Astrocyte (in vitro differentiated cells and primary cell): ENCODE measurements at regions not wholly inside any gene's neighbourhood (a gene's known extent, or its start where the extent isn't known, plus 50 kb on each side); places are given as distances from the start of the nearest gene placed in this dataset.

Source experiments
- DNase-seq: peaks from one replicate; pipeline ENCODE4 v3.0.0-alpha.2; 2010; ENCODE audit warnings: low read depth
- FAIRE-seq: peaks from 2 replicates; lab custom pipeline; 2011; peaks lifted over from hg19 to GRCh38; lab: Jason Lieb, UNC
- H2AFZ ChIP-seq: 2 replicates; pipeline ENCODE4 v1.6.0; 2012; ENCODE audit warnings: low read depth, low read length, inconsistent platforms
- H3K27ac ChIP-seq: 2 replicates; pipeline ENCODE4 v1.5.1; 2011; ENCODE audit warnings: low read depth, low read length, inconsistent platforms
- H3K27me3 ChIP-seq: 2 replicates; pipeline ENCODE4 v1.6.0; 2011; ENCODE audit warnings: low read length, inconsistent platforms; ENCODE audit not compliant: insufficient read depth
- H3K36me3 ChIP-seq: 2 replicates; pipeline ENCODE4 v1.5.1; 2011; ENCODE audit warnings: low read length, inconsistent platforms; ENCODE audit not compliant: insufficient read depth
- H3K4me1 ChIP-seq: 2 replicates; pipeline ENCODE4 v1.5.1; 2011; ENCODE audit warnings: low read length, inconsistent platforms; ENCODE audit not compliant: insufficient read depth
- H3K4me2 ChIP-seq: 2 replicates; pipeline ENCODE4 v1.6.0; 2012; ENCODE audit warnings: low read length, inconsistent platforms
- H3K4me3 ChIP-seq: 2 replicates; pipeline ENCODE4 v1.5.1; 2011; ENCODE audit warnings: low read depth, mild to moderate bottlenecking, low read length, inconsistent platforms; ENCODE audit not compliant: insufficient read depth
- H3K79me2 ChIP-seq: 2 replicates; pipeline ENCODE4 v1.6.0; 2012; ENCODE audit warnings: mild to moderate bottlenecking, low read length, inconsistent platforms; ENCODE audit not compliant: insufficient read depth
- H3K9ac ChIP-seq: 2 replicates; pipeline ENCODE4 v1.6.0; 2012; ENCODE audit warnings: mild to moderate bottlenecking, low read length, inconsistent platforms
- H3K9me3 ChIP-seq: 2 replicates; pipeline ENCODE4 v1.5.1; 2012; ENCODE audit warnings: low read depth, mild to moderate bottlenecking, low read length, inconsistent platforms; ENCODE audit not compliant: insufficient read depth
- H4K20me1 ChIP-seq: 2 replicates; pipeline ENCODE4 v1.6.0; 2012; ENCODE audit warnings: low read length, inconsistent platforms; ENCODE audit not compliant: insufficient read depth
- H3K27ac Mint-ChIP-seq: one replicate; pipeline ENCODE4 v1.8.0; 2021; ENCODE audit warnings: mild to moderate bottlenecking, mixed read lengths; ENCODE audit not compliant: unreplicated experiment
- H3K27me3 Mint-ChIP-seq: one replicate; pipeline ENCODE4 v1.8.0; 2021; ENCODE audit warnings: low read depth, mixed read lengths; ENCODE audit not compliant: unreplicated experiment
- H3K36me3 Mint-ChIP-seq: one replicate; pipeline ENCODE4 v1.8.0; 2021; ENCODE audit warnings: low read depth, mixed read lengths; ENCODE audit not compliant: unreplicated experiment
- H3K4me1 Mint-ChIP-seq: one replicate; pipeline ENCODE4 v1.8.0; 2021; ENCODE audit warnings: low read depth, mixed read lengths; ENCODE audit not compliant: unreplicated experiment
- H3K4me3 Mint-ChIP-seq: one replicate; pipeline ENCODE4 v1.8.0; 2021; ENCODE audit warnings: mild to moderate bottlenecking, moderate library complexity, mixed read lengths; ENCODE audit not compliant: unreplicated experiment
- H3K9me3 Mint-ChIP-seq: one replicate; pipeline ENCODE4 v1.8.0; 2021; ENCODE audit warnings: mild to moderate bottlenecking, mixed read lengths; ENCODE audit not compliant: unreplicated experiment
- CTCF ChIP-seq: IDR thresholded peaks from 2 replicates; pipeline ENCODE4 v1.5.1; 2011; ENCODE audit warnings: low read depth, mild to moderate bottlenecking, inconsistent platforms, low read length, moderate library complexity; ENCODE audit not compliant: insufficient read depth
- EZH2 ChIP-seq: IDR thresholded peaks from 2 replicates; pipeline ENCODE4 v1.6.1; 2012; ENCODE audit warnings: mild to moderate bottlenecking, low read length, inconsistent platforms; ENCODE audit not compliant: insufficient read depth

GRCh38 chr2:56113382-56113975 lies 70.3 kb upstream of the CCDC85A start:
- no peaks in the 10 kb centered on the region for H3K4me1 Mint-ChIP-seq
- Histone ChIP-seq H3K27ac (no peak overlapping the region), H3K4me1 (no peaks in the 10 kb centered on the region), H3K27me3 (no peaks in the 10 kb centered on the region), H3K9me3 (no peaks in the 10 kb centered on the region), H2AFZ (no peak overlapping the region), H3K4me2 (no peak overlapping the region), H3K4me3 (no peak overlapping the region), H3K9ac (no peak overlapping the region), H3K79me2 (no peaks in the 10 kb centered on the region), H3K36me3 (no peaks in the 10 kb centered on the region), H4K20me1 (no peaks in the 10 kb centered on the region)
- no peaks in the 10 kb centered on the region for H3K9me3 Mint-ChIP-seq
- H3K27ac Mint-ChIP-seq: no peak overlapping the region
- TF ChIP-seq EZH2: no peak
- no peak for TF ChIP-seq CTCF
- FAIRE-seq: no peak
- no peaks in the 10 kb centered on the region for H3K36me3 Mint-ChIP-seq
- DNase-seq: no peak
- no peak overlapping the region for H3K4me3 Mint-ChIP-seq
- H3K27me3 Mint-ChIP-seq: peaks cover 6% of the 10 kb centered on the region

DNA sequence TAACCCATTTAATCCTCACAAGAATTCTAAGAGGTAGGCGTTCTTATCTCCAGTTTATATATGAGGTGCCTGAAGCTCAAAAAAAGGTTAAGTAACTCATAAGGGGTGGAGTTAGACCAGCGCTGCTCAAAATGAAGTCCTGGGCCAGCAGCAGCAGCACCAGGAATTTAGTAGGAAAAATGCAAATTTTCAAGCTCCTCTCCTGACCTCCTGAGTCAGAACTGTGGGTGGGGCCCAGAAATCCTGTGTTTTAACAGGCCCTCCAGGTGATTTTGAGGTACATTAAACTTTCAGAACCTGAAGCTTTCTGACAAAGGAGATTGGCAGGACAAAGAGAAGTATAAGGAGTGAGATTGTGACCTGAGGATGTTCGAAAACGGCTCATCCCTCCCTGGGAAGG lies 66.0 kb upstream of the CCDC85A start:
- Histone ChIP-seq H3K4me2 (no peak overlapping the region), H3K4me1 (no peaks in the 10 kb centered on the region), H4K20me1 (no peaks in the 10 kb centered on the region), H3K27ac (no peak overlapping the region), H3K36me3 (no peaks in the 10 kb centered on the region), H3K9me3 (no peaks in the 10 kb centered on the region), H2AFZ (no peak overlapping the region), H3K9ac (no peak overlapping the region), H3K79me2 (no peaks in the 10 kb centered on the region), H3K27me3 (no peaks in the 10 kb centered on the region), H3K4me3 (no peak overlapping the region)
- Mint-ChIP-seq H3K4me1 (peaks cover 1% of the 10 kb centered on the region), H3K4me3 (no peak overlapping the region), H3K27ac (no peak overlapping the region), H3K36me3 (no peaks in the 10 kb centered on the region), H3K27me3 (peaks cover 4% of the 10 kb centered on the region), H3K9me3 (no peaks in the 10 kb centered on the region)
- TF ChIP-seq EZH2 (no peak), CTCF (no peak)
- no peak for DNase-seq
- FAIRE-seq: no peak

GRCh38 chr2:56118474-56118873 lies 65.3 kb upstream of the CCDC85A start:
- H3K9me3 Mint-ChIP-seq: no peaks in the 10 kb centered on the region
- H3K36me3 Mint-ChIP-seq: no peaks in the 10 kb centered on the region
- no peak overlapping the region for H3K9ac ChIP-seq
- H3K27me3 ChIP-seq: no peaks in the 10 kb centered on the region
- H3K4me2 ChIP-seq: no peak overlapping the region
- no peaks in the 10 kb centered on the region for H3K9me3 ChIP-seq
- DNase-seq: no peak
- H3K79me2 ChIP-seq: no peaks in the 10 kb centered on the region
- no peak overlapping the region for H3K27ac ChIP-seq
- peaks cover 1% of the 10 kb centered on the region for H3K4me1 Mint-ChIP-seq
- no peak for TF ChIP-seq EZH2
- no peak for TF ChIP-seq CTCF
- no peak for FAIRE-seq
- H3K36me3 ChIP-seq: no peaks in the 10 kb centered on the region
- no peak overlapping the region for H2AFZ ChIP-seq
- H3K4me1 ChIP-seq: no peaks in the 10 kb centered on the region
- H3K4me3 Mint-ChIP-seq: no peak overlapping the region
- H3K4me3 ChIP-seq: no peak overlapping the region
- no peaks in the 10 kb centered on the region for H4K20me1 ChIP-seq
- peaks cover 4% of the 10 kb centered on the region for H3K27me3 Mint-ChIP-seq
- H3K27ac Mint-ChIP-seq: no peak overlapping the region
